NT2/D1 (cell line): ENCODE measurements at regions not wholly inside any gene's neighbourhood (a gene's known extent, or its start where the extent isn't known, plus 50 kb on each side); places are given as distances from the start of the nearest gene placed in this dataset.

ENCODE experiments used
- SUZ12 ChIP-seq: IDR thresholded peaks from 2 replicates; pipeline ENCODE4 v1.6.1; 2011; ENCODE audit not compliant: insufficient read length, insufficient read depth; ENCODE audit errors: extremely low read depth
- YY1 ChIP-seq: IDR thresholded peaks from 2 replicates; pipeline ENCODE4 v1.6.1; 2011; ENCODE audit not compliant: insufficient read length, insufficient read depth

DNA sequence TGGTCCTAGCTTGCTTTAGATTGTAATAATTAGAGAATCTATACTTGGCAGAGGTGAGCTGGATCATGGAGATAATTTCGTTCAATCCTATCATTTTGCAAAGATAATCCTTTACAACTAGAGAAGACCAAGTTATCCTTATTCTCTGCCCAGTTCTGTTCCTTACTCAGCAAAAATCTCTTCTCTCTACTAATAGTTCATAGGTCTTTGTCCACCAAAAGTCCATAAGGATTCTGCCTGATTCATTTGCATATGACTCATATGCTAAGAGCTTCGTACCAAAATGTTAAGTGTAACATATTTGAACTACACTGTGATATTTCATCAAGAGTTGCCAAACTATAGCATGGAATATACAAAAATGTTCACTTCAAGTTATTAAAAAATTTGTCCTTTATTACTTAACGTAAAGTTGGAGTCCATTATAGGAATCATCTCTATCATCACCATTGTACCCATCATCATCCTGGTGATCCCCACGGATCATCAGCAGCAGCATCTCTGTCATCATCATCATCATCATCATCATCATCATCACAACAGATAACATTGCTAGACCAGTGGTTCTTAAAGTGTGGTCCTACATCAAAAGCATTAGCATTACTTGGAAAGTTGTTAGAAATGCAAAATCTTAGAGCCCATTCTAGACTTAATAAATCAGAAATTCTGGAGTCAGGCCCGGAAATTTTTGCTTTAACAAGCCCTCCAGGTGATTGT lies 463.0 kb downstream of the DHX35 start:
- TF ChIP-seq SUZ12, result no peak
- TF ChIP-seq YY1, result no peak
